ENCODE measurements at regions not wholly inside any gene's neighbourhood (a gene's known extent, or its start where the extent isn't known, plus 50 kb on each side); places are given as distances from the start of the nearest gene placed in this dataset.

- TF ChIP-seq SNAI2 (CRISPR knock-in tag; IDR thresholded peaks at IDR 0.05) (no peak), ESRRG (CRISPR knock-in tag; IDR thresholded peaks at IDR 0.05) (no peak), ARNTL (CRISPR knock-in tag; IDR thresholded peaks at IDR 0.05; ENCODE audit: borderline replicate concordance, low read depth) (no peak), ZFP30 (CRISPR knock-in tag; IDR thresholded peaks at IDR 0.05) (no peak), OSR1 (CRISPR knock-in tag; IDR thresholded peaks at IDR 0.05) (no peak), PATZ1 (CRISPR knock-in tag; IDR thresholded peaks at IDR 0.05; ENCODE audit: borderline replicate concordance) (no peak), ISL1 (CRISPR knock-in tag; IDR thresholded peaks at IDR 0.05) (no peak), TSHZ2 (CRISPR knock-in tag; IDR thresholded peaks at IDR 0.05) (no peak), CREB5 (CRISPR knock-in tag; IDR thresholded peaks at IDR 0.05; ENCODE audit: low read depth) (no peak)
These were observed 57.1 kb upstream of the SSR3 start for GRCh38 chr3:156611870-156612494.
